Mesendoderm (in vitro differentiated cells): ENCODE measurements at regions not wholly inside any gene's neighbourhood (a gene's known extent, or its start where the extent isn't known, plus 50 kb on each side); places are given as distances from the start of the nearest gene placed in this dataset.

Experiments used
- DNase-seq: peaks from one replicate; pipeline ENCODE4 v3.0.0; 2013
- H2AK5ac ChIP-seq: 2 replicates; pipeline ENCODE4 v1.6.1; 2013; ENCODE audit warnings: low read length, inconsistent platforms
- H2BK120ac ChIP-seq: 2 replicates; pipeline ENCODE4 v1.6.1; 2013; ENCODE audit warnings: low read depth, mild to moderate bottlenecking, low read length, moderate library complexity, mixed read lengths
- H2BK15ac ChIP-seq: replicated peaks from 2 replicates; pipeline ENCODE4 v1.6.1; 2013; ENCODE audit warnings: low read depth, mild to moderate bottlenecking, moderate library complexity
- H2BK5ac ChIP-seq: 2 replicates; pipeline ENCODE4 v1.6.1; 2013; ENCODE audit warnings: low read length, inconsistent platforms
- H3K18ac ChIP-seq: 2 replicates; pipeline ENCODE4 v1.6.1; 2013; ENCODE audit warnings: mild to moderate bottlenecking, low read length, mixed read lengths
- H3K23ac ChIP-seq: one replicate; pipeline ENCODE4 v1.6.1; 2013; ENCODE audit warnings: low read length
- H3K27ac ChIP-seq: 2 replicates; pipeline ENCODE4 v1.5.1; 2013; ENCODE audit warnings: low read depth, mild to moderate bottlenecking, inconsistent platforms, low read length, moderate library complexity
- H3K27me3 ChIP-seq: 2 replicates; pipeline ENCODE4 v1.6.1; 2013; ENCODE audit warnings: low read length, control low read depth, mild to moderate bottlenecking, inconsistent platforms; ENCODE audit not compliant: insufficient read depth, poor library complexity
- H3K36me3 ChIP-seq: 2 replicates; pipeline ENCODE4 v1.6.1; 2013; ENCODE audit warnings: low read length, inconsistent platforms; ENCODE audit not compliant: control insufficient read depth, insufficient read depth
- H3K4ac ChIP-seq: one replicate; pipeline ENCODE4 v1.6.1; 2013; ENCODE audit warnings: low read depth, mild to moderate bottlenecking, low read length, moderate library complexity
- H3K4me1 ChIP-seq: 2 replicates; pipeline ENCODE4 v1.6.1; 2013; ENCODE audit warnings: low read depth, low read length, inconsistent platforms; ENCODE audit not compliant: control insufficient read depth
- H3K4me2 ChIP-seq: 2 replicates; pipeline ENCODE4 v1.6.1; 2013; ENCODE audit warnings: low read length
- H3K4me3 ChIP-seq: 2 replicates; pipeline ENCODE4 v1.5.1; 2013; ENCODE audit warnings: mild to moderate bottlenecking, low read length
- H3K56ac ChIP-seq: one replicate; pipeline ENCODE4 v1.6.1; 2013; ENCODE audit warnings: low read length
- H3K79me1 ChIP-seq: 2 replicates; pipeline ENCODE4 v1.6.1; 2013; ENCODE audit warnings: low read length, inconsistent platforms
- H3K79me2 ChIP-seq: 2 replicates; pipeline ENCODE4 v1.6.1; 2013; ENCODE audit warnings: mild to moderate bottlenecking, low read length; ENCODE audit not compliant: control insufficient read depth, insufficient read depth
- H3K9ac ChIP-seq: 2 replicates; pipeline ENCODE4 v1.6.1; 2013; ENCODE audit warnings: low read length, inconsistent platforms
- H4K5ac ChIP-seq: one replicate; pipeline ENCODE4 v1.6.1; 2013; ENCODE audit warnings: low read length
- H4K8ac ChIP-seq: one replicate; pipeline ENCODE4 v1.6.1; 2013; ENCODE audit warnings: low read depth, mild to moderate bottlenecking, control low read depth, low read length, moderate library complexity
- WGBS: extraction: QIAGEN DNeasy Blood & Tissue Kit; methylation state at CpG from one replicate; pipeline ENCODE4 v1.1.7; 2013; ENCODE audit warnings: low lambda C conversion rate, missing lambda C conversion rate; ENCODE audit not compliant: insufficient coverage; ENCODE audit errors: extremely low coverage; 5-methylcytosine and 5-hydroxymethylcytosine counted together

DNA sequence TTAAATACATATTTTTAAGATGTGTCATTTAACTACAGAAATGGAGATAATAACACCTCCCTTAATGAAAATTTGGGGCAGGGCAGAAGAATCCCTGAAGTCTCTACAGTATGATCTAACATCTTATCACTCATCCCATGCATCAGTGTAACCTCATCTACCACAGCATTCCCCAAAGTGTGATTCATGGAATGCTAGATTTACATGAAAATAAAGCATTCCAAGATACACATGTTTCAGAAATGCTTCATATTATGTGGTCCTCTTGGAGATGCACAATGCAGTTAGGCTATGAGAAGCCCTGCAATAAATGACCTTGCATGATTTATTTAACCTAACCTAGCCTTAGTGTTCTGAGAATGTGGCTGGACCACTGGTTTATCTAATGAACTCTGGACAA is 166.9 kb upstream of the SYT6 start:
- Histone ChIP-seq H2BK120ac (no peak overlapping the region), H3K4ac (no peak overlapping the region), H3K4me1 (no peaks in the 10 kb centered on the region), H3K56ac (no peak overlapping the region), H2AK5ac (no peak overlapping the region), H3K79me1 (no peaks in the 10 kb centered on the region), H3K18ac (no peak overlapping the region), H2BK5ac (no peak overlapping the region), H3K9ac (no peak overlapping the region), H3K36me3 (no peaks in the 10 kb centered on the region), H4K5ac (no peak overlapping the region), H3K4me2 (no peak overlapping the region), H3K27ac (no peak overlapping the region), H3K79me2 (no peaks in the 10 kb centered on the region), H3K23ac (no peak overlapping the region), H2BK15ac (no peak overlapping the region), H3K4me3 (no peak overlapping the region), H4K8ac (no peak overlapping the region), H3K27me3 (no peaks in the 10 kb centered on the region)
- no peak for DNase-seq

GRCh38 chr1:114319418-114319817 is 165.7 kb upstream of the SYT6 start:
- Histone ChIP-seq H2AK5ac (no peak overlapping the region), H3K18ac (no peak overlapping the region), H3K36me3 (no peaks in the 10 kb centered on the region), H3K56ac (no peak overlapping the region), H3K27me3 (no peaks in the 10 kb centered on the region), H3K27ac (no peak overlapping the region), H2BK15ac (no peak overlapping the region), H4K5ac (no peak overlapping the region), H3K4me3 (no peak overlapping the region), H3K9ac (no peak overlapping the region), H3K4ac (no peak overlapping the region), H4K8ac (no peak overlapping the region), H3K79me2 (no peaks in the 10 kb centered on the region), H3K4me2 (no peak overlapping the region), H3K23ac (no peak overlapping the region), H2BK120ac (no peak overlapping the region), H3K4me1 (no peaks in the 10 kb centered on the region), H2BK5ac (no peak overlapping the region), H3K79me1 (no peaks in the 10 kb centered on the region)
- no peak for DNase-seq
- WGBS: no CpG with 5 or more reads among the region's 3 CpGs

GRCh38 chr1:114318961-114319360 is 165.3 kb upstream of the SYT6 start:
- Histone ChIP-seq H3K9ac (no peak overlapping the region), H3K4me3 (no peak overlapping the region), H3K4me1 (no peaks in the 10 kb centered on the region), H2BK5ac (no peak overlapping the region), H2BK120ac (no peak overlapping the region), H2AK5ac (no peak overlapping the region), H4K5ac (no peak overlapping the region), H3K18ac (no peak overlapping the region), H3K27me3 (no peaks in the 10 kb centered on the region), H3K4ac (no peak overlapping the region), H3K56ac (no peak overlapping the region), H3K4me2 (no peak overlapping the region), H3K23ac (no peak overlapping the region), H3K79me1 (no peaks in the 10 kb centered on the region), H3K79me2 (no peaks in the 10 kb centered on the region), H3K36me3 (no peaks in the 10 kb centered on the region), H2BK15ac (no peak overlapping the region), H4K8ac (no peak overlapping the region), H3K27ac (no peak overlapping the region)
- DNase-seq: no peak
- no CpG with 5 or more reads among the region's 2 CpGs for WGBS

GRCh38 chr1:114316204-114316603 is 162.5 kb upstream of the SYT6 start:
- Histone ChIP-seq H3K9ac (no peak overlapping the region), H3K27me3 (no peaks in the 10 kb centered on the region), H3K18ac (no peak overlapping the region), H3K27ac (no peak overlapping the region), H3K4me1 (peaks cover 2% of the 10 kb centered on the region), H2BK15ac (no peak overlapping the region), H3K36me3 (no peaks in the 10 kb centered on the region), H4K8ac (no peak overlapping the region), H3K79me1 (no peaks in the 10 kb centered on the region), H2AK5ac (no peak overlapping the region), H4K5ac (no peak overlapping the region), H3K4ac (no peak overlapping the region), H3K4me3 (no peak overlapping the region), H3K4me2 (no peak overlapping the region), H2BK5ac (no peak overlapping the region), H3K56ac (no peak overlapping the region), H2BK120ac (no peak overlapping the region), H3K79me2 (no peaks in the 10 kb centered on the region), H3K23ac (no peak overlapping the region)
- WGBS: no CpG with 5 or more reads among the region's 3 CpGs
- peak; percentile 25 for DNase-seq

DNA sequence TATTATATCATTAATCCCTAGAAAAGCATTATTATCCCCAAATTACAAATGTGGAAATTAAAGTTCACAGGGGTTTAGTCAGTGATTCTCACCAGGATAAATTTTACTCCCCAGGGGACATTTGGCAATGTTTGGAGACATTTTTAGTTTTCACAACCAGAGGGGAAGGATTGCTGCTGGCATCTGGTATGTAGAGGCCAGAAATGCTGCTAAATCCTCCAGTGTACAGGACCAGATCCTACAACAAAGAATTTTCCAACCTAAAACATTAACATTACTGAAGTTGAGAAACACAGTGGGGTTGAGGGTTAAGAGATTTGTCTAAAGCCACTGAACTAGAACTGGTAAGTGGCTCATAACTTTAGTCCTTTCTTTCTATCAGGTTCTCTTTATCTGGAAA is 162.0 kb upstream of the SYT6 start:
- no peak overlapping the region for H3K9ac ChIP-seq
- H3K79me2 ChIP-seq: no peaks in the 10 kb centered on the region
- no peak overlapping the region for H2BK15ac ChIP-seq
- no peak overlapping the region for H2BK5ac ChIP-seq
- no peaks in the 10 kb centered on the region for H3K79me1 ChIP-seq
- peaks cover 5% of the 10 kb centered on the region for H3K4me1 ChIP-seq
- no peak overlapping the region for H3K23ac ChIP-seq
- H2AK5ac ChIP-seq: no peak overlapping the region
- H3K36me3 ChIP-seq: no peaks in the 10 kb centered on the region
- H3K27me3 ChIP-seq: no peaks in the 10 kb centered on the region
- H3K4ac ChIP-seq: no peak overlapping the region
- no peak overlapping the region for H4K5ac ChIP-seq
- no peak overlapping the region for H3K56ac ChIP-seq
- no peak overlapping the region for H3K4me3 ChIP-seq
- H2BK120ac ChIP-seq: no peak overlapping the region
- no peak overlapping the region for H3K18ac ChIP-seq
- no peak for DNase-seq
- no peak overlapping the region for H4K8ac ChIP-seq
- no peak overlapping the region for H3K4me2 ChIP-seq
- no peak overlapping the region for H3K27ac ChIP-seq

GRCh38 chr1:114314576-114314975 is 160.9 kb upstream of the SYT6 start:
- H3K4ac ChIP-seq: no peak overlapping the region
- no peak overlapping the region for H2AK5ac ChIP-seq
- WGBS: no CpG with 5 or more reads among the region's 3 CpGs
- H4K8ac ChIP-seq: no peak overlapping the region
- H4K5ac ChIP-seq: no peak overlapping the region
- no peaks in the 10 kb centered on the region for H3K79me2 ChIP-seq
- no peak overlapping the region for H2BK5ac ChIP-seq
- no peak overlapping the region for H3K4me2 ChIP-seq
- H3K79me1 ChIP-seq: no peaks in the 10 kb centered on the region
- H3K23ac ChIP-seq: no peak overlapping the region
- H3K4me1 ChIP-seq: peaks cover 5% of the 10 kb centered on the region
- no peak overlapping the region for H3K56ac ChIP-seq
- H3K36me3 ChIP-seq: no peaks in the 10 kb centered on the region
- no peak overlapping the region for H3K9ac ChIP-seq
- H2BK120ac ChIP-seq: no peak overlapping the region
- no peak overlapping the region for H2BK15ac ChIP-seq
- no peak for DNase-seq
- no peaks in the 10 kb centered on the region for H3K27me3 ChIP-seq
- H3K4me3 ChIP-seq: no peak overlapping the region
- no peak overlapping the region for H3K18ac ChIP-seq
- no peak overlapping the region for H3K27ac ChIP-seq
